ENCODE measurements at regions not wholly inside any gene's neighbourhood (a gene's known extent, or its start where the extent isn't known, plus 50 kb on each side); places are given as distances from the start of the nearest gene placed in this dataset.

DNA sequence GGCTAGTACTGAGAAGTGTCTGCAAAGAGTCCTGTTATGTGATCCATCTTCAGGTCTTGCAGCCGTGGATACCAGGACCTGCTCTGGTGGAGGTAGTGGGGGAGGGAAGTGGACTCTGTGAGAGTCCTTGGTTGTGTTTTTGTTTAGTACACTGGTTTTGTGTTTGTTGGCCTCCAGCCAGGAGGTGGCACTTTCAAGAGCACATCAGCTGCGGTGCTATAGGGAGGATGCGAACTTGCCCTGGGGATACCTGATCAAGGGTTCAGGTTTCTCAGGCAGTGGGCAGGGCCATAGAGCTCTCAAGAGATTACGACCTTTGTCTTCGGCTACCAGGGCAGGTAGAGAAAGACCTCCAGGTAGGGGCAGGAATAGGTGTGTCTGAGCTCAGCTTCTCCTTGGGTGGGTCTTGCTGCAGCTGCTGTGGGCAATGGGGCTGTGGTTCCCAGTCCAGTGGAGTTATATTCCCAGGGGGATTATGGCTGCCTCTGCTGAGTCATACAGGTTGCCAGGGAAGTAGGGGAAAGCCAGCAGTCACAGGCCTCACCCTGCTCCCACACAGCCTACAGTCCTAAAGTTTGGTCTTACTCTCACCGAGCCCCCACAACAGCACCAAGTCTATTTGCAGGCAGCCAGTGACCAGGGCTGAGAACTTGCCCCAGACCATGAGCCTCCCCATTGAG is 132.8 kb upstream of the NPHP3 start:
- TF ChIP-seq, protein P1, sequence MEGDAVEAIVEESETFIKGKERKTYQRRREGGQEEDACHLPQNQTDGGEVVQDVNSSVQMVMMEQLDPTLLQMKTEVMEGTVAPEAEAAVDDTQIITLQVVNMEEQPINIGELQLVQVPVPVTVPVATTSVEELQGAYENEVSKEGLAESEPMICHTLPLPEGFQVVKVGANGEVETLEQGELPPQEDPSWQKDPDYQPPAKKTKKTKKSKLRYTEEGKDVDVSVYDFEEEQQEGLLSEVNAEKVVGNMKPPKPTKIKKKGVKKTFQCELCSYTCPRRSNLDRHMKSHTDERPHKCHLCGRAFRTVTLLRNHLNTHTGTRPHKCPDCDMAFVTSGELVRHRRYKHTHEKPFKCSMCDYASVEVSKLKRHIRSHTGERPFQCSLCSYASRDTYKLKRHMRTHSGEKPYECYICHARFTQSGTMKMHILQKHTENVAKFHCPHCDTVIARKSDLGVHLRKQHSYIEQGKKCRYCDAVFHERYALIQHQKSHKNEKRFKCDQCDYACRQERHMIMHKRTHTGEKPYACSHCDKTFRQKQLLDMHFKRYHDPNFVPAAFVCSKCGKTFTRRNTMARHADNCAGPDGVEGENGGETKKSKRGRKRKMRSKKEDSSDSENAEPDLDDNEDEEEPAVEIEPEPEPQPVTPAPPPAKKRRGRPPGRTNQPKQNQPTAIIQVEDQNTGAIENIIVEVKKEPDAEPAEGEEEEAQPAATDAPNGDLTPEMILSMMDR (IDR thresholded peaks at IDR 0.05): no peak
- TF ChIP-seq POLR2A (IDR thresholded peaks at IDR 0.05): no peak

Data from right lobe of liver (tissue), 4 donors.